HCT116 (cell line): ENCODE measurements at regions not wholly inside any gene's neighbourhood (a gene's known extent, or its start where the extent isn't known, plus 50 kb on each side); places are given as distances from the start of the nearest gene placed in this dataset.

ENCODE experiments used
- CEBPB ChIP-seq: IDR thresholded peaks from 2 replicates; pipeline ENCODE4 v1.6.1; 2012; ENCODE audit warnings: low read depth
- EZH2 ChIP-seq: fragments of 200-600 bp; sonication (generic); IDR thresholded peaks from 2 replicates; pipeline ENCODE4 v1.6.1; 2017; ENCODE audit warnings: antibody characterized with exemption, mixed run types
- JUND ChIP-seq: IDR thresholded peaks from 2 replicates; pipeline ENCODE4 v1.6.1; 2012
- POLR2A ChIP-seq: IDR thresholded peaks from 2 replicates; pipeline ENCODE4 v1.7.0; 2011; ENCODE audit warnings: borderline replicate concordance; ENCODE audit not compliant: insufficient read depth, insufficient read length; ENCODE audit errors: extremely low read depth
- POLR2AphosphoS5 ChIP-seq: IDR thresholded peaks from 2 replicates; pipeline ENCODE4 v1.6.1; 2011; ENCODE audit warnings: mild to moderate bottlenecking, low read depth, low read length, moderate library complexity
- RAD21 ChIP-seq: IDR thresholded peaks from 2 replicates; pipeline ENCODE4 v1.6.1; 2012; ENCODE audit warnings: low read depth, mild to moderate bottlenecking
- SIN3A ChIP-seq: IDR thresholded peaks from 2 replicates; pipeline ENCODE4 v1.6.1; 2012; ENCODE audit warnings: low read depth
- YY1 ChIP-seq: IDR thresholded peaks from 2 replicates; pipeline ENCODE4 v1.6.1; 2011; ENCODE audit warnings: low read length, low read depth, moderate library complexity, mild to moderate bottlenecking; ENCODE audit not compliant: insufficient replicate concordance; ENCODE audit errors: extremely low read depth
- ZFX ChIP-seq: fragments of 450-650 bp; IDR thresholded peaks from 2 replicates; pipeline ENCODE4 v1.6.1; 2017
- TF ChIP-seq, protein P1 (sequence below), 3 experiments: fragments of 200-600 bp in 1 of 3; sonication (generic) in 1 of 3; IDR thresholded peaks in 2 of 3; conservative IDR thresholded peaks in 1 of 3; 2 replicates each; pipeline ENCODE4 v1.5.1; 2012 to 2017; ENCODE audit warnings: low read depth in 2 of 3, low read length in 2 of 3, antibody characterized with exemption in 1 of 3, borderline replicate concordance in 1 of 3, control low read depth in 1 of 3, mild to moderate bottlenecking in 1 of 3, mixed read lengths in 1 of 3, mixed run types in 1 of 3, moderate library complexity in 1 of 3; ENCODE audit not compliant: insufficient read depth in 1 of 3
- TF ChIP-seq, protein P2 (sequence below): IDR thresholded peaks from 2 replicates; pipeline ENCODE4 v1.6.1; 2012
- TF ChIP-seq, protein P3 (sequence below): IDR thresholded peaks from 2 replicates; pipeline ENCODE4 v1.6.1; 2012; ENCODE audit warnings: low read depth

DNA sequence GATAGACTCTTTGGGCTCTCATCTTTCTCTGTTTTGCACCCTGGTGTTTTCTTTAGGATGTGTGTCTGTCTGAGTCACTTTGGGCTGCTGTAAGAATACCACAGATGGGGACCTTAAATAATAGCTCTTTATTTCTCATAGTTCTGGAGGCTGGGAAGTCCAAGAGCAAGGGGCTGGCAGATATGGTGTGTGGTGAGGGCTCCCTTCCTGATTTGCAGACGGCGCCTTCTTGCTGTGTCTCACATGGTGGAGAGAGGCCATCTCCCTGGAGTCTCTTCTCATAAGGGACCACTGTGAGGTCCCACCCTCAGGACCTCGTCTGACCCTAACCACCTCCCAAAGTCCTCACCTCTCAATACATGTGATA lies 93.7 kb upstream of the ADRA2C start:
- TF ChIP-seq POLR2AphosphoS5 (no peak), POLR2A (no peak), ZFX (no peak), EZH2 (no peak), JUND (no peak), CEBPB (no peak), RAD21 (no peak), SIN3A (no peak), YY1 (no peak)
- TF ChIP-seq, protein P1, sequence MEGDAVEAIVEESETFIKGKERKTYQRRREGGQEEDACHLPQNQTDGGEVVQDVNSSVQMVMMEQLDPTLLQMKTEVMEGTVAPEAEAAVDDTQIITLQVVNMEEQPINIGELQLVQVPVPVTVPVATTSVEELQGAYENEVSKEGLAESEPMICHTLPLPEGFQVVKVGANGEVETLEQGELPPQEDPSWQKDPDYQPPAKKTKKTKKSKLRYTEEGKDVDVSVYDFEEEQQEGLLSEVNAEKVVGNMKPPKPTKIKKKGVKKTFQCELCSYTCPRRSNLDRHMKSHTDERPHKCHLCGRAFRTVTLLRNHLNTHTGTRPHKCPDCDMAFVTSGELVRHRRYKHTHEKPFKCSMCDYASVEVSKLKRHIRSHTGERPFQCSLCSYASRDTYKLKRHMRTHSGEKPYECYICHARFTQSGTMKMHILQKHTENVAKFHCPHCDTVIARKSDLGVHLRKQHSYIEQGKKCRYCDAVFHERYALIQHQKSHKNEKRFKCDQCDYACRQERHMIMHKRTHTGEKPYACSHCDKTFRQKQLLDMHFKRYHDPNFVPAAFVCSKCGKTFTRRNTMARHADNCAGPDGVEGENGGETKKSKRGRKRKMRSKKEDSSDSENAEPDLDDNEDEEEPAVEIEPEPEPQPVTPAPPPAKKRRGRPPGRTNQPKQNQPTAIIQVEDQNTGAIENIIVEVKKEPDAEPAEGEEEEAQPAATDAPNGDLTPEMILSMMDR (IDR thresholded peaks at IDR 0.05 in 2 of 3, conservative IDR thresholded peaks at IDR 0.05 in 1 of 3; ENCODE audit: borderline replicate concordance in 1 of 3, insufficient read depth in 1 of 3, low read depth in 2 of 3, low read length in 2 of 3): no peak
- TF ChIP-seq, protein P2, sequence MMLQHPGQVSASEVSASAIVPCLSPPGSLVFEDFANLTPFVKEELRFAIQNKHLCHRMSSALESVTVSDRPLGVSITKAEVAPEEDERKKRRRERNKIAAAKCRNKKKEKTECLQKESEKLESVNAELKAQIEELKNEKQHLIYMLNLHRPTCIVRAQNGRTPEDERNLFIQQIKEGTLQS: no peak
- TF ChIP-seq, protein P3, sequence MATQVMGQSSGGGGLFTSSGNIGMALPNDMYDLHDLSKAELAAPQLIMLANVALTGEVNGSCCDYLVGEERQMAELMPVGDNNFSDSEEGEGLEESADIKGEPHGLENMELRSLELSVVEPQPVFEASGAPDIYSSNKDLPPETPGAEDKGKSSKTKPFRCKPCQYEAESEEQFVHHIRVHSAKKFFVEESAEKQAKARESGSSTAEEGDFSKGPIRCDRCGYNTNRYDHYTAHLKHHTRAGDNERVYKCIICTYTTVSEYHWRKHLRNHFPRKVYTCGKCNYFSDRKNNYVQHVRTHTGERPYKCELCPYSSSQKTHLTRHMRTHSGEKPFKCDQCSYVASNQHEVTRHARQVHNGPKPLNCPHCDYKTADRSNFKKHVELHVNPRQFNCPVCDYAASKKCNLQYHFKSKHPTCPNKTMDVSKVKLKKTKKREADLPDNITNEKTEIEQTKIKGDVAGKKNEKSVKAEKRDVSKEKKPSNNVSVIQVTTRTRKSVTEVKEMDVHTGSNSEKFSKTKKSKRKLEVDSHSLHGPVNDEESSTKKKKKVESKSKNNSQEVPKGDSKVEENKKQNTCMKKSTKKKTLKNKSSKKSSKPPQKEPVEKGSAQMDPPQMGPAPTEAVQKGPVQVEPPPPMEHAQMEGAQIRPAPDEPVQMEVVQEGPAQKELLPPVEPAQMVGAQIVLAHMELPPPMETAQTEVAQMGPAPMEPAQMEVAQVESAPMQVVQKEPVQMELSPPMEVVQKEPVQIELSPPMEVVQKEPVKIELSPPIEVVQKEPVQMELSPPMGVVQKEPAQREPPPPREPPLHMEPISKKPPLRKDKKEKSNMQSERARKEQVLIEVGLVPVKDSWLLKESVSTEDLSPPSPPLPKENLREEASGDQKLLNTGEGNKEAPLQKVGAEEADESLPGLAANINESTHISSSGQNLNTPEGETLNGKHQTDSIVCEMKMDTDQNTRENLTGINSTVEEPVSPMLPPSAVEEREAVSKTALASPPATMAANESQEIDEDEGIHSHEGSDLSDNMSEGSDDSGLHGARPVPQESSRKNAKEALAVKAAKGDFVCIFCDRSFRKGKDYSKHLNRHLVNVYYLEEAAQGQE: no peak
